GM21737 (cell line): ENCODE measurements at regions not wholly inside any gene's neighbourhood (a gene's known extent, or its start where the extent isn't known, plus 50 kb on each side); places are given as distances from the start of the nearest gene placed in this dataset.

ENCODE experiments used
- ATAC-seq: cut with Tn5 transposase; IDR thresholded peaks from one replicate; pipeline ENCODE4 v1.9.1; 2021; ENCODE audit warnings: mild to moderate bottlenecking, moderate library complexity; ENCODE audit not compliant: unreplicated experiment

DNA sequence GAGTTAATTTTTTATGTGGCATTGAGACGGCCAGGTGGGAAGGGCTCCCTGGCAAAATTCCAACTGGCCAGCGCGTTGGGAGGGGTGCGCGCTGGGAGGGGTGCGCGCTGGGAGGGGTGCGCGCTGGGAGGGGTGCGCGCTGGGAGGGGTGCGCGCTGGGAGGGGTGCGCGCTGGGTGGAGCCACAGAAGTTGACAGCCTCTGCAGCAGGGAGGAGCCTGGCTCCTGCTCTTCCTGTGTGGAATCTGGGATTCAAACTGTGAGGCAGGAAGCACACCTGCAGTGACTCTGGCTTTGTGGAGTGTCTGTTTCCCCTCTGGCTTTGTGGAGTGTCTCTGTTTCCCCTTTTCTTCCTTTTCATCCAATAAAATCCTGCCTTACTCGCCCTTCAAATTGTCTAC lies 147.9 kb upstream of the CBLN2 start:
- ATAC-seq, result no peak

DNA sequence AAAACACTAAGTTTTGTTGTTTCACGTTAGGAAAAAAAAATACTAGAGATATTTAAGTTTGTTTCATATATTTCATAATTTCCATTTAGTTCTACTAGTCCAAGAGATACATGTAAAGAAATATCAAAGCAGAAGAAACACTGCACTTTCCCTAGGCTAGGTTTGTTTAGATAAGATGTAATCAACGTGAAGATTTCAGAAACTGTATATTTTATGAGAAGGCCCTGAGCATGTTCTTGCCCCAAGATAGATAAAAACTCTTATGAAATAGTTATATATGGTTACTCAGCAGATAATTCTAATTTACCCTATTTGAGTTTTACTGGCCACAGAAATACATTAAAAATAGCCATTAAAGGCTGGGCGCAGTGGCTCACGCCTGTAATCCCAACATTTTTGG lies 143.6 kb upstream of the CBLN2 start:
- ATAC-seq, result no peak

DNA sequence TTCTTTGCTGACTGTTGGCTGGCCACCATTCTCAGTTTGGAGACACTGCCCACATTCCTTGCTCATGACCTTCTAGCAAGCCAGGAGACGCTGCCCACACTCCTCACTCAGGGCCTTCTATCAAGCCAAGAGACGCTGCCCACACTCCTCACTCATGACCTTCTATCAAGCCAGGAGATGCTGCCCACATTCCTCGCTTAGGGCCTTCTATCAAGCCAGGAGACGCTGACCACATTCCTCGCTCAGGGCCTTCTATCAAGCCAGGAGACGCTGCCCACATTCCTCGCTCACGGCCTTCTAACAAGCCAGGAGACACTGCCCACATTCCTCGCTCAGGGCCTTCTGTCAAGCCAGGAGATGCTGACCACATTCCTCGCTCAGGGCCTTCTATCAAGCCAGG lies 131.3 kb upstream of the CBLN2 start:
- ATAC-seq, result no peak

DNA sequence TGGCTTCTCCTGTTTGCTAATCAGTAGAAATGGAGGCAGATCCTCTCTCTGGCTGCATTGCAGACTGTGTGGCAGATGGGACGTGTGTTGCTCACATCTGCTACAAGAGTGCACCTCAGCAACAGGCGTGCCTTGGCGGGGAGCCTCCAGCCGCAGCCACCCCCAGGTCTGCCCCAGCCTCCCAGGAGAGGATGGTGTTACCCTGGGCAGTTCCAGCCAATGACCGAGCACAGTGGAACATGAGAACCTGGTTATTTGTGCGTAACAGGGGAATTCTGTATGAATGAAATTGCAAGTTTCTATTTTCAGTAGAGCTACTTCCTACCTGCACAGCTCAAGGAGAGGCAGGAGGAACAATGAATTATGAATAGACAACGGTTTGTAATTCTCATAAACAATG lies 130.6 kb upstream of the CBLN2 start:
- peak; percentile 95 for ATAC-seq

DNA sequence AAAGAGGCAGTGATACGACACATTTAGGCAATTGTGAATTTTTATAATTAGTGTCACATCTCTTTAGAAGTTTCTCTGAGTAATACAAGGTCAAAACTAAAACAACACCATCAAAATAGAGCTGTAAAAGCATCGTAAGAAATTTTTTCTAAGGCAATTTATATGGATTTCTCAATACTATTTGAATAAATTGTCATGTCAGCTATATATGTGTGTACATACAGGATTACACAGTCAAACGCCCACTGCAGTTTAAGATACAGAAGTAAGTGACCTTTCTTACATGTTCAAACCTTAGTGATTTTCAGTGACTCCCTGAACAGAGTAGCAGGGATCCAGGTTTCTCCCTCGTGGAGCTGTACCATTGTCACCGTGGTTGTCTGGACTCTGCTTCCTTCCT lies 129.1 kb upstream of the CBLN2 start:
- no peak for ATAC-seq

DNA sequence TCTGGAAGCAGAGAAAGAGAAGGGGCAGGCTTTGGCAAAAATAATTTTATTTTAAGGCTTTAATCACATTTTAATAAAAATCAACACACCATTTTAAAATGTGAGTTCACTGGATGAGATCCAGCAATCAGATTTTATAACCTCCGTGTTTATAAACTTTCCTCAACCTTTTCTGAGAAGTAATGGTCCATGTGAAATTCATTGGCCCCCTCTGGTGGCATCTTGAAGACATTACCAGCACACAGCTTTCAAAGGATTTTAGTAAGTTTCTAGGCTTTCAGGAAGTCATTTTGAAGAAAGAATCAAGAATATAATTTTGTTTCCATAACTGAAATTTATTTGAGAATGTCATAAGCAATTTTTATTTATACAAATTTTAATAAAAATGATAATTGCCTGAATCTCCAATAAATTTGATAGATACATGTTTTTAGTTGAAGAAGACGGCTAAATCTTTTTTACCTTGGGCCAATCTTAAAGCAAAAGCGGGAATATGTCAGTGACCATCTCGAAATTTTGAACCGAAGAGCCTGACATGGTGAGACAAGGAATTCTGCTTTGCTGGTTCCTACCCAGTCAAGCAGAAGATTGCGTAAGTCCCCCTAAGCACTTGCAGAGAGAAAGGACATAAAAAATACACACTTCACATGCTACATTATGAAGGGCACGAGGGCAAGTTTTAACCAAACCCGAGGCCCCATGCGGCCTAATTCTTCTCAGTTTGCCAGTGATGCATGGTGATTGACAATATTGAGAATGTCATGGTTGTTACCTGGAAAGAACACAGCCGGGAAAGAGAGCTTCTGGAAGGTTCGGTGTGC lies 128.4 kb upstream of the CBLN2 start:
- peak; percentile 48 for ATAC-seq

DNA sequence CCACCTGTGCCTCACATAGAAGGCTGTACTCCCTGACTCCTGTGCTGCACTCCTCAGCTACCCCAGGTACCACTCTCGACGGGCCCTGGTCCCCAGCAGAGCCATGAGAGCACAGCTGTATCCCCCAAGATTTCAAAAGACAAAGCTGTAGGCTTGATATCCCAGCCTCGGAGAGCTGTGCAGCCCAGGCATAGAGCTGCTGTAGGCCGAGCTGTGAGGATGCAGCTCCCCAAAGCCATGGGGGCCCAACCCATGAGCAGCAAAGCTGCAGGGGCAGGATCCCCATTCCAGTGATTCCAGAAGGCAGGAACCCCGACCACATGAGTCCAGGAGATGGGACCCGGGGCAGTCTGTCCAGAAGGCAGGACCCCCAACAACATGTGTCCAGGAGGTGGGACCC lies 123.8 kb upstream of the CBLN2 start:
- no peak for ATAC-seq

DNA sequence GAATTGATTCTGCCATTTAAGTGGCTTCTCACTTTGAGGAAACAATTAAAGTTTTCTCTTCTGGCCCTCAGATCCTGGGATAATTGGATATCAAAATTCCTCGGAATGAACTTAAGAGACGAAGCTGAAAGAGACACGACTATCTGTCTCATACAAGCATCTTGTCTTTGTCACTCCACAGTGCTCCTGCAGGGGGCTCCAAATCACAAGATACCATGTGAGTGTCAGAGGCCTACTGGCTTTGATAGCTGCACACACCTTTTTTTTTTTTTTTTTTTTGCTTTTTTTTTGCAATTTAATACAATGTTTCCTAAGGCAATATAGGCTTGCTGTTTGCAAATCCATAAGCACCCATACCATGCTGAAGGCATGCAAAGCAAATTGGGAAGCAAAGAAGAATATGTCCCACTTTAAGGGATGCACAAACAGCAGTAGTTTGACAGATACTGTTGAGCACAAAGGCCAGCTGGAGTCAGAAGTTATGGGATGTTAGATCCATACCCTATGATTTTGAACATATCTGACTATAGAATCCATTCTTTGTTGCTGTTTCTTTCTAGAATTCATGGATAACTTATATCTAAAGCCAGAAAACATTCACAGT lies 109.0 kb upstream of the CBLN2 start:
- peak; percentile 93 for ATAC-seq

DNA sequence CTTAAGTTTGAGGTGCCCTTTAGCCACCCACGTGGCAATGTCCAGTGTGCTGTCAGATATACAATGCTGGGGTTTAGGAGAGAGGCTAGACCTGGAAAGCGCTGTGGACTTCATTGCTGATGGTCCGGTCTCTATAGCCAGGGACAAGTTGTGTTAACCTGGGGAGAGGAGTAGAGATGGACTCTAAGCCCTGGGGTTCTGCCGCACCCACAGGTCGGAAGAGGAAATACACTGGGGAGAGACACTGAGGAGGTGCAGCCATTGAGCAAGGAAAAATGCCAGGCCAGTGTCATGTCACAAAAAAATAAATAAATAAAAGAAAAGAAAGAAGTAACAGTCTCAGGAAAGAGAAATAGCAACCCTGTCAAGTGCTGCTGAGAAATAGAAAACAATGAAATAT lies 106.9 kb upstream of the CBLN2 start:
- no peak for ATAC-seq

DNA sequence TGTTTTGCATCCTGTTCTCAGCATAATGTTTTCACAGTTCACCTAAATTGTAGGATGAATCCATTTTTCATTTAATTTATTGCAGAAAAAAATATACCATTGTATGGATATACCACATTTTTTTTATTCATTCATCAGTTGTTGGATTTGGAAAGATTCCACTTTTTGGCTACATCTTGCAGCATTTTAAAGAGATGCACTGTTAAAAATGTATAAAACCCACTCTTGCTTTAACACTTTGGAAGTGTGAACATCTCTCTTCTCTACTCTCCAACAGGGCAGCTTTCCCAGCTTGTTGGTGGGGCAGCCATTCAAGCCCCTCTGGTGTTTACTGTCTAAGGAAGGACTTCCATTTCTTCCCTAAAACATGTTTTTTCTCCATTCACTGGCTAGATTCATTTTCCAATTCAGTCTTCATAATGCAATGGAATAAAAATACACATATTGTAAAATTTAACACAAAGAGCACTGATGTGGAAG lies 104.4 kb upstream of the CBLN2 start:
- ATAC-seq, result no peak

DNA sequence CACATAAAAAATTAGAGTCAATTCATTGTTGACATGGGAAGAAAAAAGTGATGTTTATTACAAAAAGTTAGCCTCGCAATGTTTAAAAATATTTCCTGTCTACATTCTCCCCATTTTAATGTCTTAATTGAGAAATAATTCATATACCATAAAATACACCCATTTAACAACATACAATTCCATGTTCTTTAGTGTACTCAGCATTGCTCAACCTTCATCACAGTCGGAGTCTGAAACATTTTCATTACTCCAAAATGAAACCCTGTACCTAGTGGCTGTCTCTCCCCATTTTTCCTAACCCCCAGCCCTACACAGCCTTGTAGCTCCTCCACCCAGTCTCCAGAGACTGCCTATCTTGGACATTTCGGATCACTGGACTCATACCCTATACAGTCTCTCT lies 103.9 kb upstream of the CBLN2 start:
- no peak for ATAC-seq

DNA sequence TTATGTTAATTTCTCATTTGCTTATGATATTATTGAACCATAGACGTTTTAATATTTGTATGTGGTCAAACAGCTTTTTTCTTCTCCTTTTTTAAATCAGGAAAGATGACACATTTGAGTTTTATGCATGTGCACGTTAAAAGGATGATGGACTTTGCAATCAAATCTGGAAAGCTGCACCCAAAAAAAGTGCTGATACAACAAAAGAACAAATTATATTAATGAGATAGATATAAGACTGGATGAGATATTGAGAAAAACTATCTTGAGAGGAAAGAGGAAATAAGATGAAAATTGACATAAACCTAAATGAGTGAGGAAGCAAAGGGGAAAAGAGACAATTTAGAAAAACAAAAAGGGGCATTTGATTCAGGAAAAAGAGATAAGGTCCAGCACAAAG lies 96.4 kb upstream of the CBLN2 start:
- no peak for ATAC-seq

DNA sequence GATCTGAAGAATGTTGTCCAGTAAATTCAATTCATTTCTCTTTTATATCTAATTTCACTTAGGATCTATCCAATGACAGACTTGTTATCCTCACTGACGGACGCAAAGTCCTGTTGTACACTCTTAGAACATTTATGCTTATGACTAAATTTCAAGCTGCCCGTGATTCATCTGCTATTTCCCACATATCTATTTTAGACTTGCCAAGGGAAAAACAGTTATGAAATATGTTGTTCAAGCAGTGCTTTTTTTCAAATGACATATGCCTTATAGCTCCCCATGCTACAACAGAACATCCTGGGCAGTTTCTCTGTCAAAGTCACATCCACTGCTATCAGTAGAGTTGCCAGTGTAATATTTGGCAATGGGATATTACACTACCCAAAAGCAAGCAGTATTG lies 94.2 kb upstream of the CBLN2 start:
- no peak for ATAC-seq

DNA sequence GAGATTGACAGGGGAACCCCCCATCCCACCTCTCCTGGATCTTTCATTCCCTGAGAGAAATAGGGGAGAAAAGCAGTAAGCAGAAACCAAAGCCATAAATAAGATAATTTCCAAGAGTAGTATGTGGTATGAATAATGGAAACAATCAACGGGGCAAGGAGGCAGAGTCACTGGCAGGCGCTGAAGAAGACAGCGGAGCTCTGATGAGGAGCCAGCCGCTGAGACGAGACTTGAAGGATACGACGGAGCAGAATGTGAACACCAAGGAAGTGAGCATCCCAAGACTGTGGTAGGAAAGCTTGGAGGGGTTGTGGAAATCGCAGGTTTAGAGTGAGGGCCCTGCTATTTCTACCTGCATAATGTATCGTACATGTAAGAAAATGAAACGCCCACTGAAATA lies 93.6 kb upstream of the CBLN2 start:
- no peak for ATAC-seq

DNA sequence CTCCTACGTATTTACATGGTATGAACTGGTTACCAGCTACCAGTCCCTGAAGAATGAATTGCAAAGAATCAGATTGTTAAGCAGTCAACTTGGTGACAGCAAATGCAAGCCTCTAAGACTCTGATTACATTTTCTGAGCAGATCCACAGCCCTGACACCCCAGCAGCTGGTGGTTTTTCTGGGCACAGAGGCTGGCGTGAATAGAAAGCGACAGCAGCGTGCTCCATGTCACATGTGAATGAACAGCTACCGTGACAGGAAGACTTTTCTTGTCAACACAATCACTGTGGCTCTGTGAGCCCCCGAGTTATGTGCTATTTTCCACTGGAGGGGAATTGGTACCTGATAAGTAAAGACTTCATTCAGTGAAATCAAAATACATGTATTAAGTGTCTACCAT lies 93.2 kb upstream of the CBLN2 start:
- ATAC-seq, result no peak

DNA sequence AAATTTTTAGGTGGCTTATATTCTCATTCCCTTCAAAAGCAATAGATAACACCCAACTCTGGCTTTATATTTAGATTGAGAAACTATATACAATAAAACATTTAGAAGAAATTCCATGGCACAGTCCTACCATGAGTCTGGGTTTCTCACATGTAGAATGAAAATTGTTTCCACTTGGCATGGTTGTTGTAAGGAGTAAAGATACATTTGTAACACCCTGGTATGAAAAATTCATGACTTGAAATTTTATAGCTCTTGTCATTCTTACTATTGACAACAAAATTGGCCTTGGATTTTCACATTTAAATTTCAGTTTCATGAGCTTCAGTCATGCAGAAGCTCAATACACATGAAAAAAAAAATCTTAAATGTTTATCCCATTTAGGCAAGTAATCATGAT lies 92.5 kb upstream of the CBLN2 start:
- ATAC-seq, result no peak

DNA sequence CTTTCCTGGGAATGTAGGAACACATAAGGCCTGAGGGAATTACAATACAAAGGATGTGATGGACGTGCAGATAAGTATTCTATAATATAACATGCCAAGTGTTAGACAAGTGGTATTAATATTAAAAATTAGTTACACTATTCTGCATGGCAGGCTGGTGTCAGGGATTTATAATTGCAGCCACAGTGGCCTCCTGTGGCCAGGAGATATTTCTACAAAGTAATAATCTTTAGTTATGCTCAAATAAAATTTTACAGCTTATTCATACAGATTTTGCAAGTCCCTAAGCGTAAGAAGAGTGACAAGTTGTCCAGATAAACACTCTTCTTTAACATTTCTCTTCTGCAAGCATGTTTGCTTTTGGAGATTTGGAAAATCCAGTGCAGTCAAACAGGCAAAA lies 90.4 kb upstream of the CBLN2 start:
- ATAC-seq, result no peak

DNA sequence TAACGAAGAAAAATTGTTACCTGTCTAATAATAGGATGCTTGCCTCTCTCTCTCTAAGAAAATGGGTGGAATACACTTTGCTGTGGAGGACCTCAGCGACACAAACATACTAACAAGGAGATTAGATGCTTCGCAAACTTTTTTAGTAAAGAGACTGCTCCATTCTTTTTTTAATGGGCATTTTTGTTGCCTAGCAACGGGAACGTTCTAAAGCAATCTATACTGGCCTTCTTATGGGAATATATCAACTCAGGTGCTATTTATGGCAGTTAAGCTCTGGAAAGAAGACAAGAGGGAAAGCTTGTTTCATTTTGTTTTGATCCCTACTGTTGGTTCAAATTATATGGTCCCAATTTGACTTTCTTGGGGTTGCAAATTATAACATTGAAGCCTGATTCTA lies 86.8 kb upstream of the CBLN2 start:
- no peak for ATAC-seq

DNA sequence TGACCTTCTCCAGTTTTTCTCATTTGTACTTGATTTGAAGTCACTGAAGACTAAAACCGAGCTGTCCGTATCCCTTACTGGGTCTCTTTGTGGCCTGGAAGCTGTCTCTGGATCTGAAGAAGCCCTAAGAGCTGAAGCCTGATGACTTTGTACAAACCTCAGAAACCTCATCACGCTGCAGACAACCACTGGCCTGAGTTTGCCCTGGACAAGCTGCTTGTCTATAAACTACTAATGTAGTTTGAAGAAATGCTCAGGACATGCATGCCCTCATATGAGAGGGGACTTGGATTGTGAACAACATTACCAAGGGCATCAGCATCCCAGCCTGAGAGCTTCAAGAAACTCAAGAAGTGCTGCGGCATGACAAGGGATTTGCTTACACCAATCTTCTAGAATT lies 79.3 kb upstream of the CBLN2 start:
- ATAC-seq, result no peak

DNA sequence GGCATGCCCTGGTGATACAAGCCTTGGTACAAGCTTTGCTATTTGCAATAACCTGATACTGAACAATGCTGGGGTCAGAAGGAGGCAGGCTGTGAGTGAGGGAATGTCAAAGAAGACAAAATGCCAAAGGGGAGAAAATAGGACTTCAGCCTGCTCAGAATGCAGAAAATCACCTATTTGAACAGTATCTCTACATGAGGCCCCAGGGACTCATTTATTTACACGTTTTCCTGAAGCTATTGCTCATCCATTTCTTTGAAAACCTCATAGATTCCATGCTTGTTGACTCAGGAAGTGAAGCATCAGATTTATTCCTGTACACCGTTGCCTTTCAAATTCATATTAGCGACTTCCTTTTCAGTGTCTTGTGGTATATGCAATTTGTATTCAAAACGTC lies 69.4 kb upstream of the CBLN2 start:
- no peak for ATAC-seq

DNA sequence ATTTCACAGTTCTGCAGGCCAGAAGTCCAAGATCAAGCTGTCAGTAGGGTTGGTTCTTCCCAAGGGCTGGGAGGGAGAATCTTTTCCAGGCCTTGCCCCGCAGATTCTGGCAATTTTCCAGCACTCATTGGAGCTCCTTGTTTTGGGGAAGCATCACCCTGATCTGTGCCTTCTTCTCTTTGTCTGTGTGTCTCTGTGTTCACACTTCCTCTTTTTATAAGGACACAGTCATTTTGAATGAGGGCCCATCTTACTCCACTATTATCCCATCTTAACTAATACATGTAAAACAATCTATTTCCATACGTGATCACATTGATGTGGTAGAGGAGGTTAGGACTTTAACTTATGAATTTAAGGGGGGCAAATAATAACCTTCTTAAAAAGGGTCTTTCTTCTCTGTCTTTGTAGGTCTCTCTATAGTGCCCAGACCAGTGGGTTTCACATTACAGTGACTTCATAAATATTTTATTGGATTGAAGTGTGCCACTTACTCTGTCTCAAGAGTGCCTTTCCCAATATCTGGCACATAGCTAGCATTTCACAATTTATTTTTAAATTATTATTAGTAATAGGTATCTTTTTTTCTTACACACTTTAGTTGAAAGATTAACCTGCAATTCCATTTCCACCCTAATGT lies 68.9 kb upstream of the CBLN2 start:
- no peak for ATAC-seq

DNA sequence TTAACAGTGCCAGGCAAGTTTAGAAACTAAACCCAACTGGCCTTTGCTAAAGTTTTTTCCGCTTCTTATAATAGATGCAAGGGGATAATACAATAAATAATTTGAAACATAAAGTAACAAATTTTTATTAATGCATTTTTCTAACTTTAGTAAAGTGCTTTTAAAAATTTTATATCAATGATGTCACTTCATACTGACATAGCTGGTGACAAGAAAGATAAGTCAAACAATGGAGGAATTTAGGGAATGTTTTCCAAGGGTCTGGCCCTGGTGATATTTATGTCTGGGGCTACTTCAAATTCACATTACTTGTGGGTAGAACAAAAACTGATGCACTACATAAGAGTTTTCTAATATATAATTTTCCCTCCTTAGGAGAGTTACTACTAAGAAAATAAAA lies 61.2 kb upstream of the CBLN2 start:
- ATAC-seq, result no peak
